Activated naive CD4-positive, alpha-beta T cell treated with anti-CD3 and anti-CD28 coated beads, Interleukin-2, amount 10 ng/mL, durations not matched to agents 7 days and 5 days (primary cell): ENCODE measurements at regions not wholly inside any gene's neighbourhood (a gene's known extent, or its start where the extent isn't known, plus 50 kb on each side); places are given as distances from the start of the nearest gene placed in this dataset.

ENCODE experiments used
- CTCF ChIA-PET: fragments of 350-600 bp; sonication (Branson Sonifier 250); formaldehyde crosslinking; loops from one replicate; lab custom pipeline; 2021; ENCODE audit warnings: antibody characterized with exemption; lab: Charles Lee
- DNase-seq: peaks from one replicate; pipeline ENCODE4 v3.0.0-alpha.2; 2020
- H3K27ac Mint-ChIP-seq: one replicate; pipeline ENCODE4 v1.8.0; 2021; ENCODE audit warnings: mild to moderate bottlenecking, moderate library complexity, mixed read lengths
- H3K27me3 Mint-ChIP-seq: one replicate; pipeline ENCODE4 v1.8.0; 2021; ENCODE audit warnings: mild to moderate bottlenecking, mixed read lengths
- H3K36me3 Mint-ChIP-seq: one replicate; pipeline ENCODE4 v1.8.0; 2021; ENCODE audit warnings: mixed read lengths
- H3K4me1 Mint-ChIP-seq: one replicate; pipeline ENCODE4 v1.8.0; 2021; ENCODE audit warnings: mixed read lengths
- H3K4me3 Mint-ChIP-seq: one replicate; pipeline ENCODE4 v1.8.0; 2021; ENCODE audit warnings: mild to moderate bottlenecking, moderate library complexity, mixed read lengths
- H3K9me3 Mint-ChIP-seq: one replicate; pipeline ENCODE4 v1.8.0; 2021; ENCODE audit warnings: mixed read lengths

GRCh38 chr12:111035578-111036301 lies 115.4 kb upstream of the MYL2 start:
- DNase-seq: no peak
- Mint-ChIP-seq H3K27ac (no peak overlapping the region), H3K4me3 (peak overlapping the region; percentile 44), H3K4me1 (peaks cover 25% of the 10 kb centered on the region), H3K27me3 (peaks cover 90% of the 10 kb centered on the region), H3K36me3 (no peaks in the 10 kb centered on the region), H3K9me3 (no peaks in the 10 kb centered on the region)
- CTCF ChIA-PET: no interaction called here

- Mint-ChIP-seq H3K4me1 (peaks cover 25% of the 10 kb centered on the region), H3K4me3 (peak overlapping the region; percentile 44), H3K36me3 (no peaks in the 10 kb centered on the region), H3K27me3 (peaks cover 88% of the 10 kb centered on the region), H3K9me3 (no peaks in the 10 kb centered on the region), H3K27ac (no peak overlapping the region)
- CTCF ChIA-PET: no interaction called here
- no peak for DNase-seq
Observed at GRCh38 chr12:111034886-111035577, 114.7 kb upstream of the MYL2 start.

GRCh38 chr12:111034083-111034885 lies 113.9 kb upstream of the MYL2 start, which contains the start of gene CUX2:
Gene CUX2 (plus strand): TSS chr12:111034165.
- peak; percentile 24 for DNase-seq
- peaks cover 25% of the 10 kb centered on the region for H3K4me1 Mint-ChIP-seq
- CTCF ChIA-PET: no interaction called here
- peak within 1 kb of the TSS; percentile 45 for H3K4me3 Mint-ChIP-seq
- no peak within 1 kb of the TSS for H3K27ac Mint-ChIP-seq
- no peaks in the 10 kb centered on the region for H3K36me3 Mint-ChIP-seq
- peaks cover 88% of the 10 kb centered on the region for H3K27me3 Mint-ChIP-seq
- no peaks in the 10 kb centered on the region for H3K9me3 Mint-ChIP-seq

- Mint-ChIP-seq H3K9me3 (no peaks in the 10 kb centered on the region), H3K4me3 (peak overlapping the region; percentile 45), H3K27me3 (peaks cover 88% of the 10 kb centered on the region), H3K4me1 (peaks cover 25% of the 10 kb centered on the region), H3K36me3 (no peaks in the 10 kb centered on the region), H3K27ac (no peak overlapping the region)
- no peak for DNase-seq
- CTCF ChIA-PET: no interaction called here
Observed at GRCh38 chr12:111033281-111034082, 113.1 kb upstream of the MYL2 start.

- Mint-ChIP-seq H3K36me3 (no peaks in the 10 kb centered on the region), H3K4me1 (peaks cover 25% of the 10 kb centered on the region), H3K27me3 (peaks cover 86% of the 10 kb centered on the region), H3K9me3 (no peaks in the 10 kb centered on the region), H3K27ac (no peak overlapping the region), H3K4me3 (peak overlapping the region; percentile 22)
- DNase-seq: no peak
- CTCF ChIA-PET: no interaction called here
Observed at GRCh38 chr12:111032591-111032919, 112.2 kb upstream of the MYL2 start.

- peaks cover 81% of the 10 kb centered on the region for H3K27me3 Mint-ChIP-seq
- no peaks in the 10 kb centered on the region for H3K36me3 Mint-ChIP-seq
- no peak overlapping the region for H3K27ac Mint-ChIP-seq
- no peaks in the 10 kb centered on the region for H3K9me3 Mint-ChIP-seq
- DNase-seq: no peak
- peaks cover 25% of the 10 kb centered on the region for H3K4me1 Mint-ChIP-seq
- H3K4me3 Mint-ChIP-seq: no peak overlapping the region
- CTCF ChIA-PET: no interaction called here
Observed at GRCh38 chr12:111031916-111032590, 111.7 kb upstream of the MYL2 start.

GRCh38 chr12:111030800-111031199 lies 110.4 kb upstream of the MYL2 start:
- peaks cover 79% of the 10 kb centered on the region for H3K27me3 Mint-ChIP-seq
- no peak overlapping the region for H3K27ac Mint-ChIP-seq
- DNase-seq: no peak
- peaks cover 13% of the 10 kb centered on the region for H3K4me1 Mint-ChIP-seq
- no peaks in the 10 kb centered on the region for H3K36me3 Mint-ChIP-seq
- no peak overlapping the region for H3K4me3 Mint-ChIP-seq
- no peaks in the 10 kb centered on the region for H3K9me3 Mint-ChIP-seq
- CTCF ChIA-PET: no interaction called here

GRCh38 chr12:111029732-111030131 lies 109.4 kb upstream of the MYL2 start:
- peaks cover 4% of the 10 kb centered on the region for H3K4me1 Mint-ChIP-seq
- no peak overlapping the region for H3K4me3 Mint-ChIP-seq
- CTCF ChIA-PET: no interaction called here
- H3K27ac Mint-ChIP-seq: no peak overlapping the region
- no peak for DNase-seq
- no peaks in the 10 kb centered on the region for H3K36me3 Mint-ChIP-seq
- H3K27me3 Mint-ChIP-seq: peaks cover 79% of the 10 kb centered on the region
- H3K9me3 Mint-ChIP-seq: no peaks in the 10 kb centered on the region

GRCh38 chr12:111029305-111029704 lies 108.9 kb upstream of the MYL2 start:
- CTCF ChIA-PET: no interaction called here

GRCh38 chr12:111028830-111029229 lies 108.5 kb upstream of the MYL2 start:
- CTCF ChIA-PET: no interaction called here
- no peak overlapping the region for H3K27ac Mint-ChIP-seq
- no peak for DNase-seq
- no peaks in the 10 kb centered on the region for H3K36me3 Mint-ChIP-seq
- peaks cover 81% of the 10 kb centered on the region for H3K27me3 Mint-ChIP-seq
- H3K4me3 Mint-ChIP-seq: no peak overlapping the region
- H3K4me1 Mint-ChIP-seq: peaks cover 4% of the 10 kb centered on the region
- no peaks in the 10 kb centered on the region for H3K9me3 Mint-ChIP-seq

More at GRCh38 chr12:111029305-111029704, 108.9 kb upstream of the MYL2 start:
- H3K4me3 Mint-ChIP-seq: no peak overlapping the region
- DNase-seq: no peak
- H3K9me3 Mint-ChIP-seq: no peaks in the 10 kb centered on the region
- H3K27ac Mint-ChIP-seq: no peak overlapping the region
- H3K4me1 Mint-ChIP-seq: peaks cover 4% of the 10 kb centered on the region
- H3K27me3 Mint-ChIP-seq: peaks cover 80% of the 10 kb centered on the region
- no peaks in the 10 kb centered on the region for H3K36me3 Mint-ChIP-seq

GRCh38 chr12:111027431-111027830 lies 107.1 kb upstream of the MYL2 start:
- no peaks in the 10 kb centered on the region for H3K36me3 Mint-ChIP-seq
- H3K4me1 Mint-ChIP-seq: peaks cover 2% of the 10 kb centered on the region
- H3K27ac Mint-ChIP-seq: no peak overlapping the region
- H3K9me3 Mint-ChIP-seq: no peaks in the 10 kb centered on the region
- H3K27me3 Mint-ChIP-seq: peaks cover 78% of the 10 kb centered on the region
- CTCF ChIA-PET: no interaction called here
- DNase-seq: no peak
- H3K4me3 Mint-ChIP-seq: no peak overlapping the region

GRCh38 chr12:111025792-111026430 lies 105.5 kb upstream of the MYL2 start:
- CTCF ChIA-PET: interaction anchor here (0.7 to 1.6 kb wide), 5 partner anchors 149 to 272 kb away, joined by 3 to 5 read pairs (median 3); no protein-coding TSS in a partner anchor

GRCh38 chr12:111025301-111025700 lies 104.9 kb upstream of the MYL2 start:
- CTCF ChIA-PET: interaction anchor here (0.7 to 1.6 kb wide), 4 partner anchors 149 to 273 kb away, joined by 3 to 5 read pairs (median 3); no protein-coding TSS in a partner anchor
- no peaks in the 10 kb centered on the region for H3K36me3 Mint-ChIP-seq
- no peak overlapping the region for H3K4me3 Mint-ChIP-seq
- H3K9me3 Mint-ChIP-seq: no peaks in the 10 kb centered on the region
- no peak overlapping the region for H3K27ac Mint-ChIP-seq
- no peaks in the 10 kb centered on the region for H3K4me1 Mint-ChIP-seq
- peaks cover 84% of the 10 kb centered on the region for H3K27me3 Mint-ChIP-seq
- no peak for DNase-seq

More at GRCh38 chr12:111025792-111026430, 105.5 kb upstream of the MYL2 start:
- Mint-ChIP-seq H3K36me3 (no peaks in the 10 kb centered on the region), H3K9me3 (no peaks in the 10 kb centered on the region), H3K4me1 (no peaks in the 10 kb centered on the region), H3K4me3 (no peak overlapping the region), H3K27ac (no peak overlapping the region), H3K27me3 (peaks cover 81% of the 10 kb centered on the region)
- DNase-seq: no peak
